Mammary epithelial cell (primary cell): ENCODE measurements at regions not wholly inside any gene's neighbourhood (a gene's known extent, or its start where the extent isn't known, plus 50 kb on each side); places are given as distances from the start of the nearest gene placed in this dataset.

Source experiments
- EZH2 ChIP-seq: IDR thresholded peaks from 2 replicates; pipeline ENCODE4 v1.6.1; 2012; ENCODE audit warnings: low read length, inconsistent platforms, borderline replicate concordance
- TF ChIP-seq, protein P1 (sequence below), 2 donors: IDR thresholded peaks in 1 of 2; conservative IDR thresholded peaks in 1 of 2; 2 replicates each; pipeline ENCODE4 v1.5.1; 2011 to 2012; ENCODE audit warnings: inconsistent platforms in 2 of 2, low read length in 2 of 2, mild to moderate bottlenecking in 2 of 2, control low read depth in 1 of 2, low read depth in 1 of 2; ENCODE audit not compliant: insufficient read depth in 1 of 2; ENCODE audit errors: extremely low read depth in 1 of 2

DNA sequence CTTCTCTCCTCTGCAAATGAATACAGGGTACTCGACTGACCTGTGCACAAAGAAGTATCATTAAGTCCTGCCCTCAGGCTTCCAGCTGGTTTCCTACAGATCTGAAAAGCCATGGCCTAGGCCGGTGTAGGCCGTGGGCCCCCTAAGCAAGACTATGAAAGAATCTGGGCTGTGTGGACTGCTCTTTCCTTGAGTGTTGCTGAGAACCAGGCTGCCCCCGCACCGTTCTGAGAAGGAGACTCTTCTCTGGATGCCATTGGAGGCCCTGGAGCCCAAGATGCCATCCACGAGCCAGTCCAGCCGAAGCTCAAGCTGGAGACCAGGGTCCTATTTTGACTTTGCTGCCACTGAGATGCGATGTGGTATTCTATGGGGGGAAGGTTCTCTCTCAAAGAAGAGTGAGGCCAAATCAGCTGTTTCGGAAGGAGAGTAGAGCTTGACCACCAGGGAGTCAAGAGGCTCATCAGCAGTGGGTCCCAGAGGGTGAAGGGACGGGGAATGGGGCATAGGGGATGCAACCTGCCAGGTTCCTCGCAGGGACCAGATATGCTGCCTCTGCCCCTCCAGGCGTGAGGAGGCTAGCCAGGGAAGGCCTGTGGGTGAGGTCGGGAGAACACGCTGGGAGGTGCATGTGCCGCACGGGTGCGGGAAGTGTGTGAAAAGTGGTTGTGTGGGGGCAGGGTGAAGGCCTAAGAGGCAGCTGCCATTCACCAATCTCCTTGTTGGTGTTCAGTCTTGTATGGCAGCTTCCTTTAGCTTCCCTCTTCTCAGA is 96.4 kb upstream of the B3GAT1 start:
- TF ChIP-seq, protein P1, sequence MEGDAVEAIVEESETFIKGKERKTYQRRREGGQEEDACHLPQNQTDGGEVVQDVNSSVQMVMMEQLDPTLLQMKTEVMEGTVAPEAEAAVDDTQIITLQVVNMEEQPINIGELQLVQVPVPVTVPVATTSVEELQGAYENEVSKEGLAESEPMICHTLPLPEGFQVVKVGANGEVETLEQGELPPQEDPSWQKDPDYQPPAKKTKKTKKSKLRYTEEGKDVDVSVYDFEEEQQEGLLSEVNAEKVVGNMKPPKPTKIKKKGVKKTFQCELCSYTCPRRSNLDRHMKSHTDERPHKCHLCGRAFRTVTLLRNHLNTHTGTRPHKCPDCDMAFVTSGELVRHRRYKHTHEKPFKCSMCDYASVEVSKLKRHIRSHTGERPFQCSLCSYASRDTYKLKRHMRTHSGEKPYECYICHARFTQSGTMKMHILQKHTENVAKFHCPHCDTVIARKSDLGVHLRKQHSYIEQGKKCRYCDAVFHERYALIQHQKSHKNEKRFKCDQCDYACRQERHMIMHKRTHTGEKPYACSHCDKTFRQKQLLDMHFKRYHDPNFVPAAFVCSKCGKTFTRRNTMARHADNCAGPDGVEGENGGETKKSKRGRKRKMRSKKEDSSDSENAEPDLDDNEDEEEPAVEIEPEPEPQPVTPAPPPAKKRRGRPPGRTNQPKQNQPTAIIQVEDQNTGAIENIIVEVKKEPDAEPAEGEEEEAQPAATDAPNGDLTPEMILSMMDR (conservative IDR thresholded peaks at IDR 0.05 in 1 of 2, IDR thresholded peaks at IDR 0.05 in 1 of 2; ENCODE audit: extremely low read depth in 1 of 2, insufficient read depth in 1 of 2, low read depth in 1 of 2, low read length in 2 of 2): no peak
- no peak for TF ChIP-seq EZH2
